ENCODE measurements at regions not wholly inside any gene's neighbourhood (a gene's known extent, or its start where the extent isn't known, plus 50 kb on each side); places are given as distances from the start of the nearest gene placed in this dataset.

GRCh38 chr21:28252928-28253327, 739.7 kb downstream of the LTN1 start:
- Histone ChIP-seq H3K4me1 (ENCODE audit: low read depth) (peaks cover 5% of the 10 kb centered on the region), H3K36me3 (ENCODE audit: low read depth) (no peaks in the 10 kb centered on the region), H3K9me3 (no peaks in the 10 kb centered on the region), H3K4me3 (no peak overlapping the region)
- ATAC-seq = no peak
- DNase-seq = no peak
- no peak for TF ChIP-seq CTCF (IDR thresholded peaks at IDR 0.05)
- intact Hi-C loops (cut with DNase I, micrococcal nuclease) = no loop called here

- H3K4me1 ChIP-seq (ENCODE audit: low read depth) = peaks cover 5% of the 10 kb centered on the region
- no peak for TF ChIP-seq CTCF (IDR thresholded peaks at IDR 0.05)
Measured at GRCh38 chr21:28250946-28251345, 741.7 kb downstream of the LTN1 start.

GRCh38 chr21:28247454-28248020, 745.1 kb downstream of the LTN1 start:
- no peak for DNase-seq
- Histone ChIP-seq H3K9me3 (no peaks in the 10 kb centered on the region), H3K4me1 (ENCODE audit: low read depth) (peaks cover 5% of the 10 kb centered on the region), H3K36me3 (ENCODE audit: low read depth) (no peaks in the 10 kb centered on the region), H3K4me3 (no peak overlapping the region)
- ATAC-seq = peak; percentile 49
- intact Hi-C loops (cut with DNase I, micrococcal nuclease) = no loop called here
- no peak for TF ChIP-seq CTCF (IDR thresholded peaks at IDR 0.05)

More at GRCh38 chr21:28250946-28251345, 741.7 kb downstream of the LTN1 start:
- ATAC-seq (no peak), DNase-seq (no peak)
- no peak overlapping the region for H3K4me3 ChIP-seq
- intact Hi-C loops (cut with DNase I, micrococcal nuclease) = no loop called here
- no peaks in the 10 kb centered on the region for H3K36me3 ChIP-seq (ENCODE audit: low read depth)
- no peaks in the 10 kb centered on the region for H3K9me3 ChIP-seq

- ATAC-seq (no peak), DNase-seq (no peak)
- Histone ChIP-seq H3K4me3 (no peak overlapping the region), H3K4me1 (ENCODE audit: low read depth) (no peaks in the 10 kb centered on the region), H3K9me3 (no peaks in the 10 kb centered on the region), H3K36me3 (ENCODE audit: low read depth) (no peaks in the 10 kb centered on the region)
- TF ChIP-seq CTCF (IDR thresholded peaks at IDR 0.05) = no peak
- intact Hi-C loops (cut with DNase I, micrococcal nuclease) = no loop called here
Measured at GRCh38 chr21:28240586-28240985, 752.1 kb downstream of the LTN1 start.

GRCh38 chr21:28239340-28239739, 753.3 kb downstream of the LTN1 start:
- H3K4me1 ChIP-seq (ENCODE audit: low read depth) = no peaks in the 10 kb centered on the region
- TF ChIP-seq CTCF (IDR thresholded peaks at IDR 0.05) = no peak
- no peaks in the 10 kb centered on the region for H3K36me3 ChIP-seq (ENCODE audit: low read depth)
- H3K9me3 ChIP-seq = no peaks in the 10 kb centered on the region
- intact Hi-C loops (cut with DNase I, micrococcal nuclease) = no loop called here
- DNase-seq = no peak
- no peak for ATAC-seq
- H3K4me3 ChIP-seq = no peak overlapping the region

GRCh38 chr21:28237661-28238060, 755.0 kb downstream of the LTN1 start:
- no peak for TF ChIP-seq CTCF (IDR thresholded peaks at IDR 0.05)
- Histone ChIP-seq H3K36me3 (ENCODE audit: low read depth) (no peaks in the 10 kb centered on the region), H3K4me1 (ENCODE audit: low read depth) (no peaks in the 10 kb centered on the region), H3K4me3 (no peak overlapping the region), H3K9me3 (no peaks in the 10 kb centered on the region)
- no peak for DNase-seq
- intact Hi-C loops (cut with DNase I, micrococcal nuclease) = no loop called here
- ATAC-seq = no peak
